Activated T-cell treated with anti-CD3 and anti-CD28 coated beads, Interleukin-2, amount 50 U/mL, for 24 hours (primary cell): ENCODE measurements at regions not wholly inside any gene's neighbourhood (a gene's known extent, or its start where the extent isn't known, plus 50 kb on each side); places are given as distances from the start of the nearest gene placed in this dataset.
"Not testable (repeated sequence)": the region's sequence is repeated elsewhere in the genome, so short reads cannot be mapped to it uniquely, and the experiment has no call there.

ENCODE experiments used
- DNase-seq: peaks from one replicate; pipeline ENCODE4 v3.0.0-alpha.2; 2020
- H3K27ac Mint-ChIP-seq: 2 replicates; pipeline ENCODE4 v1.8.0; 2020; ENCODE audit warnings: mild to moderate bottlenecking, mixed read lengths
- H3K27me3 Mint-ChIP-seq: 2 replicates; pipeline ENCODE4 v1.8.0; 2020; ENCODE audit warnings: mixed read lengths
- H3K36me3 Mint-ChIP-seq: 2 replicates; pipeline ENCODE4 v1.8.0; 2020; ENCODE audit warnings: low read depth, mixed read lengths
- H3K4me1 Mint-ChIP-seq: 2 replicates; pipeline ENCODE4 v1.8.0; 2020; ENCODE audit warnings: low read depth, mixed read lengths
- H3K4me3 Mint-ChIP-seq: 2 replicates; pipeline ENCODE4 v1.8.0; 2020; ENCODE audit warnings: mild to moderate bottlenecking, moderate library complexity, mixed read lengths
- H3K9me3 Mint-ChIP-seq: 2 replicates; pipeline ENCODE4 v1.8.0; 2020; ENCODE audit warnings: mixed read lengths

DNA sequence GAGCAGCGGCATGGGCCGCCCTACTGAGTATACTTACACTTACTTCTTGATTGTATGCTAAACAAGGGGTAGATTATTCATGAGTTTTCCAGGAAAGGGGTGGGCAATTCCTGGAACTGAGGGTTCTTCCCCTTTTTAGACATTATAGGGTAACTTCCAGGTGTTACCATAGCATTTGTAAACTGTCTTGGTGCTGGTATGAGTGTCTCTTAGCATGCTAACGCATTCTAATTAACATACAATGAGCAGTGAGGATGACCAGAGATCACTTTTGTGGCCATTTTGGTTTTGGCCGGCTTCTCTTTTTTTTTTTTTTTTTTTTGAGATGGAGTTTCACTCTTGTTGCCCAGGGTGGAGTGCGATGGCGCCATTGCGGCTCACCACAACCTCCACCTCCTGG is 491.8 kb upstream of the AUTS2 start:
- H3K27me3 Mint-ChIP-seq, H3K27ac Mint-ChIP-seq, DNase-seq, H3K36me3 Mint-ChIP-seq, H3K4me1 Mint-ChIP-seq, H3K4me3 Mint-ChIP-seq, H3K9me3 Mint-ChIP-seq: not testable (repeated sequence)

DNA sequence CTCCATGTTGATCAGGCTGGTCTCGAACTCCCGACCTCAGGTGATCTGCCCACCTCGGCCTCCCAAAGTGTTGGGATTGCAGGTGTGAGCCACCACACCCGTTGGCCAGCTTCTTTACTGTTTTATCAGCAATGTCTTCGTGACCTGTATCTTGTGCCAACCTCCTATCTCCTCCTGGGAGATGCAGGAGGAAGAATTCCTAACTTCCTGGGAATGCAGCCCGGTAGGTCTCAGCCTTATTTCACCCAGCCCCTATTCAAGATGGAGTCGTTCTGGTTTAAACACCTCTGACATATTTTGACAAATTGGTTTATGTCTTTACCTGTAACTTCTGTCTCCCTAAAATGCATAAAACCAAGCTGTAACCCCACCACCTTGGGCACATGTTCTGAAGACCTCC is 491.3 kb upstream of the AUTS2 start:
- not testable (repeated sequence) for H3K4me3 Mint-ChIP-seq, H3K27ac Mint-ChIP-seq, H3K9me3 Mint-ChIP-seq, H3K4me1 Mint-ChIP-seq, H3K36me3 Mint-ChIP-seq, DNase-seq, H3K27me3 Mint-ChIP-seq

DNA sequence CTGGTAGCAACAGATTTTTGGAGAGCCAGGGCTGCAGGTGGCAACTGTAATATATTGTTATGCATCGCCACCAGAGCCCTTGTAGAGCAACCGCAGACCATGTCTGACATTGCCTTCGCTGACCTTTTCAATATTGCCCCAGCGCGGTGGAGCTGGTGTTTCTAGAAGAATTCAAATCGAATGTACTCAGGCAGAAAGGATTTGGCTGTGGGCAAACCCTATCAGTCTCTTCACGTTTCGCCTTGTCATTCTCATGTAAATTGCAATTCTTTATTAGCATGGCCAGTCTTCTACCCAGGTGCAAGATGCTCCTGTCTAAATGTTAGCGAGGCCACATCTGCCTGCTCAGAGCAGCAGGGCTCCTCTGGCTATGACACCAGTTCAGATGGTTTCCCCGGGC is 490.2 kb upstream of the AUTS2 start:
- H3K36me3 Mint-ChIP-seq: no peaks in the 10 kb centered on the region
- no peaks in the 10 kb centered on the region for H3K27me3 Mint-ChIP-seq
- no peak for DNase-seq
- no peak overlapping the region for H3K27ac Mint-ChIP-seq
- H3K9me3 Mint-ChIP-seq: peaks cover 9% of the 10 kb centered on the region
- H3K4me1 Mint-ChIP-seq: no peaks in the 10 kb centered on the region
- H3K4me3 Mint-ChIP-seq: no peak overlapping the region

DNA sequence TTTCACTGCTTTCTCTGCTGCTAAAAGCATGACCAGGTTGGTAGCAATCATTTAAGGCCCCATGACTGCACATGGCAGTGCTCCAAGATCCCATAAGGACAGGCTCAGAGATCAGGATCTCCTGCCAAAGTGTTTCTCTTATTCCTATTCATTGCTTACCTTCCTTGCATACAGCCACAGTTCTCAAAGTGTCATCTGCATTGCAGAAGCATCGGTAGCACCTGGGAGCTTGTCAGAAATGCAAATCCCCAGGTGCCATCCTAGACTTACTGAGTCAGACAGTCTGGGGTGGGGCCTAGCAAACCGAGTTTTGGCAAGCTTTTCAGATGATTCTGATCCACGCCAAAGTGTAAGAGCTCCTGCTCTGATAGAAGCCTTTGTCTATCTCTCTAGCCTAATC is 489.0 kb upstream of the AUTS2 start:
- no peaks in the 10 kb centered on the region for H3K36me3 Mint-ChIP-seq

DNA sequence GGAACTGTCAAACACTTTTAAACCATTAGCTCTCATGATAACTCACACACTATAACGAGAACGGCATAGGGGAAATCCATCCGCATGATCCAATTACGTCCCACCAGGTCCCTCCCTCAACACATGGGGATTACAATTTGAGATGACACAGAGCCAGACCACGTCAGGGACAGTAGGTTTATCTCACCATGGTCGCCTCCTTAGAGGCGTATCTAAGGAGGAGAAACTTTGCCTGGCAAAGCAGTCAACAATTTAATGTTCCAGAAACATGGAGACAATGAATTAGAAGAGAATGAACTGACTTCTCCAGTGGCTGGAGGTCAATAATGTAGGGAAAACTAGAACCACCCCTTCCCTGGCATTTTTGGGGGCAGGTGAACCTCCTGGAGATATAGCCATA is 488.4 kb upstream of the AUTS2 start:
- Mint-ChIP-seq H3K9me3 (peaks cover 14% of the 10 kb centered on the region), H3K27me3 (no peaks in the 10 kb centered on the region), H3K27ac (no peak overlapping the region), H3K4me1 (no peaks in the 10 kb centered on the region), H3K4me3 (no peak overlapping the region), H3K36me3 (no peaks in the 10 kb centered on the region)
- no peak for DNase-seq

More for the DNA sequence above, 489.0 kb upstream of the AUTS2 start:
- no peak overlapping the region for H3K27ac Mint-ChIP-seq
- DNase-seq: no peak
- H3K4me1 Mint-ChIP-seq: no peaks in the 10 kb centered on the region
- peaks cover 14% of the 10 kb centered on the region for H3K9me3 Mint-ChIP-seq
- H3K27me3 Mint-ChIP-seq: no peaks in the 10 kb centered on the region
- no peak overlapping the region for H3K4me3 Mint-ChIP-seq

DNA sequence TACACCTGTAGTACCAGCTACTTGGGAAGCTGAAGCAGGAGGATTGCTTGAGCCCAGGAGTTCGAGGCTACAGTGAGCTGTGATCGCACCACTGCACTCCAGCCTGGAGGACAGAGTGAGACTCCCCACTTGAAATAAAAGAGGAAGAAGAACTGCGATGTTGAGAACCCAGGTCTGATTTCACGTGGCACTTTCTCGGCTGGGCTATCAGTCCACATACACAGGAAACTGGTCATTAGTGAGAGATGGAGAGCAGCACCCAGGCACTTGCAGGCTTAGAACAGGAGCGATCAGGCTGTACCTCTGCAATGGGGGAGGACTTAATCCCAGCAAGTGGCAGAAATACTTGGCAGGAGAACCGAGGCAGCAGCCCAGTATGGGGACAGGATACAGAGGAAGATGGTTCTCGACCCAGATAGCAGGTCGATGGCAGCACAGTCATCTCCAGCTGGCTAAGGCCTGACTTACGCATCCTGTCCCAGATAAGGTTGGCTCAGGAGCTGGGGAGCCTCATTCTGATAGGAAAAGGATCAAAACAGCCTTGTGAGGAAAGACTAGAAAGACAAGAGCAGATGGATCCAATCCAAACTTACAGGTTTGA is 487.7 kb upstream of the AUTS2 start:
- peaks cover 14% of the 10 kb centered on the region for H3K9me3 Mint-ChIP-seq
- H3K4me1 Mint-ChIP-seq: no peaks in the 10 kb centered on the region
- no peaks in the 10 kb centered on the region for H3K27me3 Mint-ChIP-seq
- no peak overlapping the region for H3K27ac Mint-ChIP-seq
- DNase-seq: no peak
- no peaks in the 10 kb centered on the region for H3K36me3 Mint-ChIP-seq
- H3K4me3 Mint-ChIP-seq: no peak overlapping the region

DNA sequence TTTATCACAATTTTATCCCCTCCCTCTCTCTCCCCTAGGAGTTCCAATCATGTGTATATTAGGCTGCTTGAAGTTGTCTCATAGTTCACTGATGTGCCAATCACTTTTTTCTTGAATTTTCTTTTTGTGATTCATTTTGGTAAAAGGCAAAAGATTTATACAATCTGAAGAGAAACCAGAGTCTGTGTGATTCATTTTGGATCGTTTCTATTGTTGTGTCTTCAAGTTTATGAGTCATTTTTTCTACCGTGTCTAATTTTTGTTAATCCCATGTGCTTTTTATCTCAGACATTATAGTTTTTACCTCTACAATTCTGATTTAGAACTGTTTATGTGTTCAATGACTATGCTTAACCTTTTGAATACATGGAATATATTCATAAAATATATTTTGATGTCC is 483.9 kb upstream of the AUTS2 start:
- H3K4me3 Mint-ChIP-seq: no peak overlapping the region
- DNase-seq: no peak
- peaks cover 8% of the 10 kb centered on the region for H3K9me3 Mint-ChIP-seq
- H3K36me3 Mint-ChIP-seq: no peaks in the 10 kb centered on the region
- no peaks in the 10 kb centered on the region for H3K27me3 Mint-ChIP-seq
- H3K27ac Mint-ChIP-seq: no peak overlapping the region
- no peaks in the 10 kb centered on the region for H3K4me1 Mint-ChIP-seq

DNA sequence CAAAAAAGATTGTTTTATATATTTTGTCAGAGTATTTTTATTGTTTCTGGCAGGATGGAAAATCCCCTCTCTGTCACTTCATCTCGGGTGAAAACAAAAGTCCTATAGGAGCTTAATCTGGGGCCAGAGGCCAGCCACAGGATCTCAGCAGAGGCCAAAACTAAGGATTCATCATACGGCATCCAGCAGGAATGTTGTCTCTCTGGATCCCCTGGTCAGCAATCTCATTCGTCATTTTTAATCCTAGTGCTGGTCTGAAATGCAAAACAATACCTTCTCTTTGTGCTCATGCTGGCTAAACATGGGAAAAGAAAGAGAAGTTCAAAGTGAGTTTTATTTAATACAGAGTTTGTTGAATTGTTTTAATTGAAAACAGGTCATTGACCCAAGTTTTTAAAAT is 482.5 kb upstream of the AUTS2 start:
- no peak for DNase-seq
- Mint-ChIP-seq H3K4me1 (no peaks in the 10 kb centered on the region), H3K9me3 (peaks cover 11% of the 10 kb centered on the region), H3K36me3 (no peaks in the 10 kb centered on the region), H3K27ac (no peak overlapping the region), H3K4me3 (no peak overlapping the region), H3K27me3 (no peaks in the 10 kb centered on the region)

DNA sequence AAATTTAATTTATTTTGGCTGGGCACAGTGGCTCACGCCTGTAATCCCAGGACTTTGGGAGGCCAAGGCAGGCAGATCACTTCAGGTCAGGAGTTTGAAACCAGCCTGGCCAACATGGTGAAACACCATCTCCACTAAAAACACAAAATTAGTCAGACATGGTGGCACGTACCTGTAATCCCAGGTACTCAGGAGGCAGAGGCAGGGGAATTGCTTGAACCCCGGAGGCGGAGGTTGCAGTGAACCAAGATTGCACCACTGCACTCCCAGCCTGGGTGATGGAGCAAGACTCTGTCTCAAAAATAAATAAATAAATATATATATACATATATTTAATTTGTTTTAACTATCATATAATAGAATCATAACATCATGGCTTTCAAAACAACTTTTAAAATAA is 482.1 kb upstream of the AUTS2 start:
- not testable (repeated sequence) for H3K4me3 Mint-ChIP-seq, DNase-seq, H3K36me3 Mint-ChIP-seq, H3K4me1 Mint-ChIP-seq, H3K27ac Mint-ChIP-seq, H3K27me3 Mint-ChIP-seq
- peaks cover 11% of the 10 kb centered on the region for H3K9me3 Mint-ChIP-seq

DNA sequence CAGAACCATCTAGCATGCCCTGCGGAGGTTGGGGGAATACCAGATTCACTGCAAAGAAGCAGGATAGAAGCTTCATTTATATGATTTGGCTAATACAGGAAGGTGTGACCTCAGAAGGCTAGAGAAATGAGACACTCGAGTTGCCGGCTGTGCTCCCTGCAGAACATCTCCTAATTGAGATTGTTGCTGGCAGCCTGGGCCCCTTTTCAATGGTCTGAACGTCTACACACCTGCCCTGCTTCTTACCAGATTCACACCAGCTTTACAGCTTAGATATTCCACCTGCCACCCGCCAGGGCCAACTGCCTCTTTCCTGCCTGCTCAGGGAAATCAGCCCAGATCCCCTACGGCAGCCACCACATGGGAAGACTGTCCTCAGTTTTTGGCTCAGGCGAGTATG is 475.3 kb upstream of the AUTS2 start:
- H3K27ac Mint-ChIP-seq: no peak overlapping the region
- H3K4me1 Mint-ChIP-seq: no peaks in the 10 kb centered on the region
- no peaks in the 10 kb centered on the region for H3K27me3 Mint-ChIP-seq
- DNase-seq: no peak
- no peak overlapping the region for H3K4me3 Mint-ChIP-seq
- H3K9me3 Mint-ChIP-seq: peaks cover 3% of the 10 kb centered on the region
- no peaks in the 10 kb centered on the region for H3K36me3 Mint-ChIP-seq

DNA sequence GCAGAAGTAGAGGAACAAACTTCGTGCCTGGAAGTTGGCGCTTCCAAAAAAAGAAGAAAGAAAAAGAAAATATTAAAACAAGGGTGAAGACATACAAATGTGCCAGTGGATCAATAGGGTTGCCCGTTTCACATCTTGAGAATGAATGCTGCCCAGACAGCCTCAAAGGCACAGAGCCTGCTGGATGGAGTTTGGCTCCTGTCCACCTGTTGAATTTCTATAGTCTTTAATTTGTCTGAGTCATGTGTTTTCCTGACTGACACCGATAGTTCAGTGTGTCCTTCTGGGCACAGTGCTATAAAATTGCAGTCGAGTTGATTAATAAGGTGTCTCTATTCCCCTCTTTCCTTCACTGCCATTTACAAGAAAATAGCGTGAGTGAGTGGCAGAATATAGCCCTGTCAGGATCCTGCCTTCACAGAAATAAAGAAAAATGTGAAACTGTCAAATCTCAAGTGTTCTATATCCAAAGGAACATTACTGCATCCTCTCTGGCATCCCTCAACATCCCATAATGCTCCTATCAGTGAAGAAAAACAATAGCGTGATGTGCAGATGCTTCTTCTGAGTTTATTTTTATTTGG is 471.3 kb upstream of the AUTS2 start:
- no peak overlapping the region for H3K27ac Mint-ChIP-seq
- no peaks in the 10 kb centered on the region for H3K9me3 Mint-ChIP-seq
- no peak for DNase-seq
- no peaks in the 10 kb centered on the region for H3K36me3 Mint-ChIP-seq
- H3K27me3 Mint-ChIP-seq: no peaks in the 10 kb centered on the region
- no peaks in the 10 kb centered on the region for H3K4me1 Mint-ChIP-seq
- H3K4me3 Mint-ChIP-seq: no peak overlapping the region

DNA sequence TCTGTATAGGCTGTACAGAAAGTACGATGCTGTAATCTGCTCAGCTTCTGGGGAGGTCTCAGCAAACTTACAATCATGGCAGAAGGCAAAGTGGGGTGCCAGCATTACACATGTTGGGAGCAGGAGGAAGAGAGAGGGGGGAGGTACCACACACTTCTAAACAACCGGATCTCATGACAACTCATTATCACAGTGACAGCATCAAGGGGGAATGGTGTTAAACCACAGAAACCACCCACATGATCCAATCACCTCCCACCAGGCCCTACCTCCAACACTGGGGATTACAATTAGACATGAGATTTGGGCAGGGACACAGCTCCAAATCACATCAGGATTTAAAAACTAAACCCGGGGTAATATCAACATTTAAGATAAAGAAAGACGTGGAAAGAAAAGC is 468.8 kb upstream of the AUTS2 start:
- DNase-seq: no peak
- Mint-ChIP-seq H3K27ac (no peak overlapping the region), H3K36me3 (no peaks in the 10 kb centered on the region), H3K9me3 (peaks cover 4% of the 10 kb centered on the region), H3K27me3 (peaks cover 3% of the 10 kb centered on the region), H3K4me3 (no peak overlapping the region), H3K4me1 (no peaks in the 10 kb centered on the region)

DNA sequence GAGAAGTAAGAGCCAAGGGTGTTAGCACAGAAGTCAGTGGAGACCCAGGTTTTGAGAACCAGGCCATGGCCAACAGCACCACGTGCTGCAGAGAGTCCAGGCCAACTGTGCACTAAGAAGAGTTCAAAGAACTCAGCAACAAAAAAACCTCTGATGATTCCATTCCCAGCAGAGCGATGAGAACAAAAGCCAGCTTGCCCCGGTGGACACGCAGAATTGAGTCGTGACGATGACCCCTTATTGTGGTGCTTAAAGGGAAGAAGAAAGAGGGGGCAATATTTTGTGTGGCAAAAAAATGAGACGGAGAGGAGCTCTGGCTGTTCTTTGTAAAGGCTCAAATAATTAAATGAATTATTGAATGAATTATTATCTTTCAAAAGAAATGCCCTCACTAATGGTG is 468.3 kb upstream of the AUTS2 start:
- Mint-ChIP-seq H3K4me1 (no peaks in the 10 kb centered on the region), H3K4me3 (no peak overlapping the region), H3K27me3 (peaks cover 4% of the 10 kb centered on the region), H3K27ac (no peak overlapping the region), H3K36me3 (no peaks in the 10 kb centered on the region), H3K9me3 (peaks cover 5% of the 10 kb centered on the region)
- no peak for DNase-seq

DNA sequence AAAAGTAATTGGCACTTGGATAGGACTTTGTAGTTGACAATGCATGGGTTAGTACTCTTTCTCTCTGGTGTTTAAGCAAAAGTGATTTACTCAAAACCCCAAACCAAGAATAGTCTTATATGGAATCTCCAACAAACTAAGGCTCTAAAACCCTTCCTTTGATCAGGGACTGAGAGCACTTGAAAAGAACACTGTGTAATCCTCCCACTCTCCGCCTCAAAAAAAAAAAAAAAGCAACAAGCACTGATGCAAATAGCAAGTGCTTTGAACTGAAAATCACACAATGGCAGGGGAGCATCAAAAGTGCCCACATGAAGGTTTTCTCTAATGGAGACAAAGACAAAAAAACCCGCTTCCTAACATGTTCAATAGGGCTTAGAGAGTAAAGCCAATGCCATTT is 467.9 kb upstream of the AUTS2 start:
- Mint-ChIP-seq H3K36me3 (no peaks in the 10 kb centered on the region), H3K9me3 (peaks cover 7% of the 10 kb centered on the region), H3K4me3 (no peak overlapping the region), H3K4me1 (no peaks in the 10 kb centered on the region), H3K27ac (no peak overlapping the region), H3K27me3 (peaks cover 5% of the 10 kb centered on the region)
- DNase-seq: no peak

DNA sequence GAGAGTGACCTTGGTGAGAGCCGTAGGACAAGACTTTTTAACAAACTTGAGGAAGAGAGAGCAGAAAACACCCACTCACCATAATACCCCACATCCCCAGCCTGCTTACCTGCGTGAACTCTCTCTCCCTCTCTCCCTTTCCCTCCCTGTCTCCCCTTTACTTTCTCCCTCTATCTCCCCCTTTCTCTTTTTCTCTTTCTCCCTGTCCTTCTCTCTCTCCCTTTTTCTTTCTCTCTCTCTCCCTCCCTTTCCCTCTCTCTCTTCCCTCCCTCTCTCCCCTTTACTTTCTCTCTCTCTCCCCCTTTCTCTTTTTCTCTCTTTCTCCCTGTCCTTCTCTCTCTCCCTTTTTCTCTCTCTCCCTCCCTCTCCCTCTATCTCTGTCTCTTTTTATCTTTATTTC is 464.0 kb upstream of the AUTS2 start:
- no peaks in the 10 kb centered on the region for H3K36me3 Mint-ChIP-seq
- H3K9me3 Mint-ChIP-seq: peaks cover 24% of the 10 kb centered on the region
- no peak overlapping the region for H3K4me3 Mint-ChIP-seq
- peaks cover 5% of the 10 kb centered on the region for H3K27me3 Mint-ChIP-seq
- DNase-seq: no peak
- no peaks in the 10 kb centered on the region for H3K4me1 Mint-ChIP-seq
- no peak overlapping the region for H3K27ac Mint-ChIP-seq

DNA sequence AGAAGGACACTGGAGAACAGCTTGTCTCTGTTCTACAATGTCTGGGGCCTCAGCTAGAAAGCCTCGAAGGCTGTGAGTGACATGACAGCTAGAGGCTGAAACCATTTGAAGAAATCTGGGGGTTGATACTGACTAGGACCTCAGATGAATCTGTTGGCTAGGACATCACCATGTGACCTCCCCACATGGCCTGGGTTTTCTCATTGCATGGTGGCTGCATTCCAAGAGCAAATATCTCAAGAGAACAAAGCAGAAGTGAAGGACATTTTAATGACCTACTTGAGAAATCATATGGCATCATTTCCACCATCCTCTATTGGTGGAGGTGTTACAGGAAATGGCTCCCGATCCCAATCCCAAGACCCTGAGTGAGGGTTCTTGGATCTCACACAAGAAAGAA is 450.6 kb upstream of the AUTS2 start:
- no peaks in the 10 kb centered on the region for H3K36me3 Mint-ChIP-seq
- no peak for DNase-seq
- H3K4me3 Mint-ChIP-seq: no peak overlapping the region
- H3K27ac Mint-ChIP-seq: no peak overlapping the region
- peaks cover 9% of the 10 kb centered on the region for H3K9me3 Mint-ChIP-seq
- no peaks in the 10 kb centered on the region for H3K27me3 Mint-ChIP-seq
- H3K4me1 Mint-ChIP-seq: no peaks in the 10 kb centered on the region
